ACC112 (cell line): ENCODE measurements at regions not wholly inside any gene's neighbourhood (a gene's known extent, or its start where the extent isn't known, plus 50 kb on each side); places are given as distances from the start of the nearest gene placed in this dataset.
A peak's percentile ranks its signal among the peaks of the same experiment; 100 is the strongest.
"Not testable (repeated sequence)": the region's sequence is repeated elsewhere in the genome, so short reads cannot be mapped to it uniquely, and the experiment has no call there.

Source experiments
- H2AFZ ChIP-seq: fragments of 200-600 bp; sonication (generic); one replicate; pipeline ENCODE4 v1.6.0; 2017; ENCODE audit warnings: antibody characterized with exemption, low read length; ENCODE audit not compliant: unreplicated experiment
- H3K27ac ChIP-seq: fragments of 200-600 bp; sonication (generic); 2 replicates; pipeline ENCODE4 v1.5.1; 2014; ENCODE audit warnings: low read depth, mild to moderate bottlenecking, antibody characterized with exemption, low read length, moderate library complexity
- H3K27me3 ChIP-seq: fragments of 200-600 bp; sonication (generic); 2 replicates; pipeline ENCODE4 v1.6.1; 2014; ENCODE audit warnings: mild to moderate bottlenecking, antibody characterized with exemption, low read length, moderate library complexity, mixed read lengths; ENCODE audit not compliant: insufficient read depth
- H3K36me3 ChIP-seq: fragments of 200-600 bp; sonication (generic); 2 replicates; pipeline ENCODE4 v1.6.1; 2016; ENCODE audit warnings: mild to moderate bottlenecking, antibody characterized with exemption, low read length, moderate library complexity, mixed read lengths; ENCODE audit not compliant: insufficient read depth
- H3K4me1 ChIP-seq: fragments of 200-600 bp; sonication (generic); one replicate; pipeline ENCODE4 v1.6.1; 2016; ENCODE audit warnings: low read length, mixed read lengths; ENCODE audit not compliant: insufficient read depth, unreplicated experiment, control insufficient read depth
- H3K4me3 ChIP-seq: fragments of 200-600 bp; sonication (generic); 2 replicates; pipeline ENCODE4 v1.5.1; 2014; ENCODE audit warnings: mild to moderate bottlenecking, low read depth, low read length
- H3K79me2 ChIP-seq: fragments of 200-600 bp; sonication (generic); one replicate; pipeline ENCODE4 v1.6.0; 2016; ENCODE audit warnings: low read length; ENCODE audit not compliant: control insufficient read depth, unreplicated experiment, insufficient read depth

GRCh38 chr4:126756050-126756829, 876.5 kb upstream of the INTU start:
- Histone ChIP-seq H3K79me2 (no peaks in the 10 kb centered on the region), H3K27me3 (no peaks in the 10 kb centered on the region), H3K4me1 (no peaks in the 10 kb centered on the region), H3K36me3 (no peaks in the 10 kb centered on the region), H2AFZ (no peak overlapping the region), H3K27ac (no peak overlapping the region), H3K4me3 (no peak overlapping the region)

DNA sequence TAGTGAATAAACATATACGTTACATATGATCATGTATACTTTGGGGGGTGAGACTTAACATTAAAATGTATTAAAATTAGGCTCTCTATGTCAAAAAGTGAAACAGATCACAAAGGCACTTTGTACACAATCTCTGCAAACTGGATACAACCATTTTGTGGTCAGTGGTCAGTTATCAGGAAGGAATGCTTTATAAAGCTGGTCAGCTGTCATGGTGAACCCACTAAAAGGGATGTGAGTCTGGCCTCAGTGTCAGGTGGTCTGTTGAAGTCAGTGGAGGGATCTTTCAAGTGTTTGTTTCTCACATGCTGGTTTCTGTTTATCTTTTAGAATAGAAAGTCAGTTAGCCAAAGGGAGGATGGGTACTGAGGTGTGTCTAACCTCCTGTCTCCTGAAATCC, 875.5 kb upstream of the INTU start:
- H3K27me3 ChIP-seq: no peaks in the 10 kb centered on the region
- H3K79me2 ChIP-seq: no peaks in the 10 kb centered on the region
- no peak overlapping the region for H2AFZ ChIP-seq
- H3K4me1 ChIP-seq: no peaks in the 10 kb centered on the region
- no peak overlapping the region for H3K4me3 ChIP-seq
- no peaks in the 10 kb centered on the region for H3K36me3 ChIP-seq
- no peak overlapping the region for H3K27ac ChIP-seq

DNA sequence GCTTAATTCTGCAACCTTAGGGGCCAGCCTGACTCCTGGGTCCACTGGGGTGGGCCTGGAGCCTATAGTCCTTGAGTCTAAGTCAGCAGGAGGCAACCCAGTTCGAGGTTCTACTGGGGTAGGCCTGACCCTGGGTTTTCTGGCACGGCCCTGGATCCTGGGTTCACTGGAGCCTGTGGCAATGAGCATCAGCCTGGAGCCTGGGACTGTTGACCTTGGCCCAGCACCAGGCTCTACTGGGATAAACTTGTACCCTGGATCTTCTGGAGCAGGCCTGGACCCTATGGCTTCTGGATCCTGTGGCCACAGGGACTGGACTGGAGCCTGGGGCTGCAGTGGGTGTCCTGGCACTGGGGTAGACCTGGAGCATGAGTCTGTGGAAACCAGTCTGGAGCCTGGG, 874.3 kb upstream of the INTU start:
- H3K27ac ChIP-seq: no peak overlapping the region
- H3K79me2 ChIP-seq: no peaks in the 10 kb centered on the region
- H3K4me1 ChIP-seq: no peaks in the 10 kb centered on the region
- H3K27me3 ChIP-seq: no peaks in the 10 kb centered on the region
- H3K4me3 ChIP-seq: no peak overlapping the region
- no peaks in the 10 kb centered on the region for H3K36me3 ChIP-seq
- H2AFZ ChIP-seq: no peak overlapping the region

DNA sequence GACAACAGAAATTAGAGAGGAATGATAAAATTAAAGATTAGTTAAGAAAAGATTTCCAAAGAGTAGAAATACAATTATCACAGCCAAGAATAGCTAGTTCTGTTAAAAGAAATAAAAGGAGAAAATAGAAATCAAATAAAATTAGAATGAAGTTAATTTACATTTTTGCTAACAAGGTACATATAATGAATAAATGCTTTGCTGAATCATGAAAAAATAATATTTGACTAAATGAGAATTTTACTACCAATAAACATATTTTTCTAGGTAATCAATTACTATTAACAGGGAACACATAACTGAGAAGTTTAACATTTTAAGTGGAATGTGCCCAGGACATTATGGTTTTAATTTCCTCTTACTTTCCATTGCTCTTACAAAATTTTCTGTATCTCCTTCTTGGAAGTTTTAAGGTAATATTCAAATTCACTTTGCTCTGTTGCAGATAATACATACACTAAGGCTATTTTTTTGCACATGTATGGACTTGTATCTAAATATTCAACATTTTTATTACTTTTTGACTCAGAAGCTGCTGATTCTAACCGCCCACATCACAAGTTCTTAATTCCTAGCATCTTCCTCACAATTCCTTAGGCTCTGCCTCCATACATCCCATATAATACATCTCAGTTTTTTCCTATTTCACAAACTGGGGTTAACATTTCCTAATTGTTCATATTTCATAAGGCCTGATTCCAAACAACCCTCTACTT, 870.7 kb upstream of the INTU start:
- no peak overlapping the region for H3K4me3 ChIP-seq
- peak overlapping the region; percentile 43 for H2AFZ ChIP-seq
- no peaks in the 10 kb centered on the region for H3K79me2 ChIP-seq
- H3K27ac ChIP-seq: no peak overlapping the region
- no peaks in the 10 kb centered on the region for H3K4me1 ChIP-seq
- H3K36me3 ChIP-seq: no peaks in the 10 kb centered on the region
- no peaks in the 10 kb centered on the region for H3K27me3 ChIP-seq

DNA sequence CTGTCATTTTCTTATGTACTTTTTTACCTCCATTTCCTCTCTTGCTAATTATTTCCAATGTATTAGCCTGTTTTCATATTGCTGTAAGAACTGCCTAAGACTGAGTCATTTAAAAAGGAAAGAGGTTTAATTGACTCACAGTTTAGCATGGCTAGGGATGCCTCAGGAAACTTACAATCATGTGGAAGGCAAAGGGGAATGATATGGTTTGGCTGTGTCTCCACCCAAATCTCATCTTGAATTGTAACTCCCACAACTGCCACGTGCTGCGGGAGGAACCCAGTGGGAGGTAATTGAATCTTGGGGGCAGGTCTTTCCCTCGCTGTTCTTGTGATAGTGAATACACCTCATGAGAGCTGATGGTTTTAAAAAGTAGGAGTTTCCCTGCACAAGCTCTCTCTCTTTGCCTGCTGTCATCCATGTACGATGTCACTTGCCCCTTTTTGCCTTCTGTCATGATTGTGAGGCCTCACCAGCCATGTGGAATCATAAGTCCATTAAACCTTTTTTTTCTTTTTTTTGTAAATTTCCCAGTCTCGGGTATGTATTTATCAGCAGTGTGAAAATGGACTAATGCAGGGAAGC, 870.0 kb upstream of the INTU start:
- no peak overlapping the region for H3K4me3 ChIP-seq
- H3K36me3 ChIP-seq: no peaks in the 10 kb centered on the region
- H3K27ac ChIP-seq: no peak overlapping the region
- no peaks in the 10 kb centered on the region for H3K27me3 ChIP-seq
- H3K79me2 ChIP-seq: no peaks in the 10 kb centered on the region
- peak overlapping the region; percentile 43 for H2AFZ ChIP-seq
- H3K4me1 ChIP-seq: no peaks in the 10 kb centered on the region

- Histone ChIP-seq H3K4me1 (no peaks in the 10 kb centered on the region), H3K27ac (no peak overlapping the region), H3K27me3 (no peaks in the 10 kb centered on the region), H3K36me3 (no peaks in the 10 kb centered on the region), H2AFZ (peak overlapping the region; percentile 19), H3K79me2 (no peaks in the 10 kb centered on the region), H3K4me3 (no peak overlapping the region)
Measured at GRCh38 chr4:126766241-126766640, 866.5 kb upstream of the INTU start.

DNA sequence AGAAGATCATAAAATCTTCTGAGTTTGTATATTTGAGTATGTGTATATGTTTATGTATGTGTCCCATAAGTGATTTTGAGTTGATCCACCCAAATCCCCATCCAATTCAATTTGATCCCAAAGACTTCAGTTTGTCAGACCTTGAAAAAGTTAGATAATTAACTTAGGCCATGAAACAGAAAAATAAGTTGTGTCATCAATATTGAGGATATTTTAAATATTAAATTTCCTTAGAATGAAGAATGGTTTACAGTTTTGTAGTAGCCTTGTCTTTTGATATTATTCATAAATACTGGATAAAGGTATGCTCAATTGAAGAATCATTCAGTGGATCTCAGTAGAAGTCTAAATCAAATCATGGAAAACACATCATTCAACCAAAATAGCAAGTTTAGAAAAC, 864.4 kb upstream of the INTU start:
- H3K27me3 ChIP-seq: no peaks in the 10 kb centered on the region
- no peaks in the 10 kb centered on the region for H3K4me1 ChIP-seq
- no peaks in the 10 kb centered on the region for H3K79me2 ChIP-seq
- no peak overlapping the region for H3K4me3 ChIP-seq
- H3K27ac ChIP-seq: no peak overlapping the region
- H2AFZ ChIP-seq: no peak overlapping the region
- no peaks in the 10 kb centered on the region for H3K36me3 ChIP-seq

- not testable (repeated sequence) for H3K27me3 ChIP-seq, H2AFZ ChIP-seq, H3K4me1 ChIP-seq, H3K27ac ChIP-seq, H3K4me3 ChIP-seq, H3K79me2 ChIP-seq, H3K36me3 ChIP-seq
Measured at GRCh38 chr4:126770811-126771553, 861.8 kb upstream of the INTU start.

DNA sequence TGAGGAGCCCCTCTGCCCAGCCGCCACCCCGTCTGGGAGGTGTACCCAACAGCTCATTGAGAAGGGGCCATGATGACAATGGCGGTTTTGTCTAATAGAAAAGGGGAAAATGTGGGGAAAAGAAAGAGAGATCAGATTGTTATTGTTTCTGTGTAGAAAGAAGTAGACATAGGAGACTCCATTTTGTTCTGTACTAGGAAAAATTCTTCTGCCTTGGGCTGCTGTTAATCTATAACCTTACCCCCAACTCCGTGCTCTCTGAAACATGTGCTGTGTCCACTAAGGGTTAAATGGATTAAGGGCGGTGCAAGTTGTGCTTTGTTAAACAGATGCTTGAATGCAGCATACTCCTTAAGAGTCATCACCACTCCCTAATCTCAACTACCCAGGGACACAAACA, 861.1 kb upstream of the INTU start:
- not testable (repeated sequence) for H3K4me1 ChIP-seq, H3K36me3 ChIP-seq, H3K4me3 ChIP-seq, H3K27ac ChIP-seq, H3K27me3 ChIP-seq, H2AFZ ChIP-seq, H3K79me2 ChIP-seq

DNA sequence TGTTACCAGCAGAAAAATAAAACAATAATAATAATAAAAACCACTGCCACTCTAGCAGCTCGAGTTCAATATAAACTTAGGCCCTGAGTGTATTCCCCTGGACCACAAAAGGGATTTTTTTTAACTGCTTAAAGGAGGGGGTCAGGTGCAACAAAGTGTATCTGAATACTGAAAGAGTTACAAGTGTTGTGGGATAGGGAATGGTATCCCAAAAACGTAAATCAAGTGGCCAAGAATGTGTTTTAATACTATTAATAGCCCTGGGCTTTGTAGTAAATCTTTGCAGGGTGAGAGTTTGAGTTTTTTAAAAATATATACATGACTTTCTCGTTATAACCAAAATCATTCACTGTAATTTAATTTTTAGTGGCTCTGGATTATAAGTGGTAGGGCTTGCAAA, 860.1 kb upstream of the INTU start:
- Histone ChIP-seq H3K36me3 (no peaks in the 10 kb centered on the region), H3K4me1 (peaks cover 15% of the 10 kb centered on the region), H3K4me3 (no peak overlapping the region), H3K27me3 (no peaks in the 10 kb centered on the region), H3K79me2 (no peaks in the 10 kb centered on the region), H3K27ac (no peak overlapping the region), H2AFZ (no peak overlapping the region)
